ENCODE measurements at regions not wholly inside any gene's neighbourhood (a gene's known extent, or its start where the extent isn't known, plus 50 kb on each side); places are given as distances from the start of the nearest gene placed in this dataset.
A peak's percentile ranks its signal among the peaks of the same experiment; 100 is the strongest.
"Not testable (repeated sequence)": the region's sequence is repeated elsewhere in the genome, so short reads cannot be mapped to it uniquely, and the experiment has no call there.

- Histone ChIP-seq H3K4me3 (no peak overlapping the region), H3K4me1 (peaks cover 0 to 8% (median 0%) of the 10 kb centered on the region in 3 donors), H3K27me3 (peaks cover 5% of the 10 kb centered on the region), H3K36me3 (no peaks in the 10 kb centered on the region), H3K27ac (no peak overlapping the region), H3K9me3 (no peaks in the 10 kb centered on the region)
- no peak for ATAC-seq
- TF ChIP-seq EP300 (IDR thresholded peaks at IDR 0.05), result no peak
- no peak for TF ChIP-seq CTCF (IDR thresholded peaks at IDR 0.05)
- no peak for TF ChIP-seq POLR2AphosphoS5 (IDR thresholded peaks at IDR 0.05)
- no peak for TF ChIP-seq POLR2A (IDR thresholded peaks at IDR 0.05)
- 60 to 63% methylated on average over 2 of the region's 4 CpGs for WGBS, 2 donors (ENCODE audit: low coverage in 1 of 2)
These were observed 101.1 kb upstream of the DLG1 start for GRCh38 chr3:197399486-197399885.

- no peaks in the 10 kb centered on the region for H3K36me3 ChIP-seq
- no peak overlapping the region for H3K27ac ChIP-seq
- ATAC-seq, result no peak
- TF ChIP-seq CTCF (IDR thresholded peaks at IDR 0.05) (no peak), POLR2A (IDR thresholded peaks at IDR 0.05) (no peak), EP300 (IDR thresholded peaks at IDR 0.05) (no peak), POLR2AphosphoS5 (IDR thresholded peaks at IDR 0.05) (no peak)
- H3K4me1 ChIP-seq, result peaks cover 0 to 8% (median 0%) of the 10 kb centered on the region in 3 donors
- H3K9me3 ChIP-seq, result no peaks in the 10 kb centered on the region
- no peak overlapping the region for H3K4me3 ChIP-seq
- 75 to 77% methylated on average over 5 of the region's 6 CpGs for WGBS, 2 donors (ENCODE audit: low coverage in 1 of 2)
- no peaks in the 10 kb centered on the region for H3K27me3 ChIP-seq
These were observed 100.0 kb upstream of the DLG1 start for GRCh38 chr3:197398286-197398878.

- no peaks in the 10 kb centered on the region for H3K36me3 ChIP-seq
- peaks cover 0 to 8% (median 0%) of the 10 kb centered on the region in 3 donors for H3K4me1 ChIP-seq
- no peak overlapping the region for H3K4me3 ChIP-seq
- H3K27ac ChIP-seq, result no peak overlapping the region
- WGBS, 2 donors (ENCODE audit: low coverage in 1 of 2), result 93 to 94% methylated on average over 2 to 9 of the region's 9 CpGs
- TF ChIP-seq POLR2A (IDR thresholded peaks at IDR 0.05), result no peak
- no peak for TF ChIP-seq EP300 (IDR thresholded peaks at IDR 0.05)
- no peak for TF ChIP-seq POLR2AphosphoS5 (IDR thresholded peaks at IDR 0.05)
- TF ChIP-seq CTCF (IDR thresholded peaks at IDR 0.05), result no peak
- no peak for ATAC-seq
- no peaks in the 10 kb centered on the region for H3K9me3 ChIP-seq
- no peaks in the 10 kb centered on the region for H3K27me3 ChIP-seq
These were observed 99.4 kb upstream of the DLG1 start for GRCh38 chr3:197397838-197398237.

- no peak overlapping the region for H3K4me3 ChIP-seq
- H3K9me3 ChIP-seq, result no peaks in the 10 kb centered on the region
- 65 to 81% methylated on average over 12 to 19 of the region's 25 CpGs for WGBS, 2 donors (ENCODE audit: low coverage in 1 of 2)
- no peak for TF ChIP-seq POLR2A (IDR thresholded peaks at IDR 0.05)
- TF ChIP-seq EP300 (IDR thresholded peaks at IDR 0.05), result no peak
- TF ChIP-seq CTCF (IDR thresholded peaks at IDR 0.05), result no peak
- TF ChIP-seq POLR2AphosphoS5 (IDR thresholded peaks at IDR 0.05), result no peak
- H3K27ac ChIP-seq, result peak overlapping the region in 3 of 4 donors; percentile 20 to 31 (median 27)
- ATAC-seq, result peak; percentile 53
- H3K4me1 ChIP-seq, result peaks cover 0 to 8% (median 0%) of the 10 kb centered on the region in 3 donors
- peaks cover 12% of the 10 kb centered on the region for H3K27me3 ChIP-seq
- H3K36me3 ChIP-seq, result no peaks in the 10 kb centered on the region
These were observed 96.3 kb upstream of the DLG1 start for GRCh38 chr3:197394464-197395321.

GRCh38 chr3:197394126-197394463, 95.7 kb upstream of the DLG1 start:
- H3K4me1 ChIP-seq, H3K27ac ChIP-seq, H3K9me3 ChIP-seq, ATAC-seq, H3K36me3 ChIP-seq, H3K4me3 ChIP-seq: not testable (repeated sequence)
- H3K27me3 ChIP-seq, result peaks cover 14% of the 10 kb centered on the region
- 70 to 89% methylated on average over 2 to 6 of the region's 8 CpGs for WGBS, 2 donors (ENCODE audit: low coverage in 1 of 2)
